GM23338 (cell line): ENCODE measurements at regions not wholly inside any gene's neighbourhood (a gene's known extent, or its start where the extent isn't known, plus 50 kb on each side); places are given as distances from the start of the nearest gene placed in this dataset.

Experiments
- ATAC-seq: fragments of 200-7000 bp; cut with Tn5 transposase; 3 replicates; pipeline ENCODE4 v1.9.1; 2020
- DNase-seq: peaks from one replicate; pipeline ENCODE4 v3.0.0-alpha.2; 2015; ENCODE audit warnings: low spot score
- H2AFZ ChIP-seq: fragments of 200-600 bp; sonication (generic); 2 replicates; pipeline ENCODE4 v1.8.0; 2016; ENCODE audit warnings: antibody characterized with exemption, mild to moderate bottlenecking, moderate library complexity
- H3F3A ChIP-seq: fragments of 200-600 bp; sonication (generic); replicated peaks from 2 replicates; pipeline ENCODE4 v1.8.0; 2017; ENCODE audit warnings: antibody characterized with exemption, mixed run types, low read depth
- H3K27ac ChIP-seq: fragments of 200-600 bp; sonication (generic); 2 replicates; pipeline ENCODE4 v1.6.1; 2016; ENCODE audit warnings: low read depth
- H3K27me3 ChIP-seq: fragments of 200-600 bp; sonication (generic); 2 replicates; pipeline ENCODE4 v1.8.0; 2016; ENCODE audit warnings: mild to moderate bottlenecking, mixed run types, moderate library complexity; ENCODE audit not compliant: insufficient read depth
- H3K36me3 ChIP-seq: fragments of 200-600 bp; sonication (generic); 2 replicates; pipeline ENCODE4 v1.8.0; 2016; ENCODE audit warnings: mild to moderate bottlenecking; ENCODE audit not compliant: insufficient read depth
- H3K4me1 ChIP-seq: fragments of 200-600 bp; sonication (generic); 2 replicates; pipeline ENCODE4 v1.8.0; 2016; ENCODE audit warnings: mild to moderate bottlenecking, moderate library complexity; ENCODE audit not compliant: insufficient read depth
- H3K4me2 ChIP-seq: fragments of 200-600 bp; sonication (generic); 2 replicates; pipeline ENCODE4 v1.7.1; 2017; ENCODE audit warnings: mixed run types
- H3K4me3 ChIP-seq: fragments of 200-600 bp; sonication (generic); 2 replicates; pipeline ENCODE4 v1.6.1; 2016; ENCODE audit warnings: mixed run types
- H3K79me2 ChIP-seq: fragments of 200-600 bp; sonication (generic); replicated peaks from 2 replicates; pipeline ENCODE4 v1.8.0; 2017; ENCODE audit warnings: mild to moderate bottlenecking; ENCODE audit not compliant: insufficient read depth
- H3K9me2 ChIP-seq: fragments of 200-600 bp; sonication (generic); 2 replicates; pipeline ENCODE4 v1.8.0; 2017; ENCODE audit not compliant: insufficient read depth
- H4K20me1 ChIP-seq: fragments of 200-600 bp; sonication (generic); replicated peaks from 2 replicates; pipeline ENCODE4 v1.8.0; 2017; ENCODE audit warnings: mild to moderate bottlenecking; ENCODE audit not compliant: insufficient read depth
- H3K27ac Mint-ChIP-seq: 2 replicates; pipeline ENCODE4 v1.8.0; 2020; ENCODE audit warnings: inconsistent platforms, mild to moderate bottlenecking, moderate library complexity, mixed read lengths
- H3K27me3 Mint-ChIP-seq: 3 replicates; pipeline ENCODE4 v1.8.0; 2022; ENCODE audit warnings: low read depth, mild to moderate bottlenecking, moderate library complexity, mixed read lengths, inconsistent platforms; ENCODE audit not compliant: insufficient read depth, poor library complexity
- H3K36me3 Mint-ChIP-seq: 3 replicates; pipeline ENCODE4 v1.8.0; 2021; ENCODE audit warnings: low read depth, mild to moderate bottlenecking, inconsistent platforms, moderate library complexity, mixed read lengths
- H3K4me1 Mint-ChIP-seq: 3 replicates; pipeline ENCODE4 v1.8.0; 2020; ENCODE audit warnings: mild to moderate bottlenecking, inconsistent platforms, mixed read lengths
- H3K4me3 Mint-ChIP-seq: 3 replicates; pipeline ENCODE4 v1.8.0; 2021; ENCODE audit warnings: moderate library complexity, mild to moderate bottlenecking, inconsistent platforms, mixed read lengths
- H3K9me3 Mint-ChIP-seq: 3 replicates; pipeline ENCODE4 v1.8.0; 2020; ENCODE audit warnings: moderate library complexity, mild to moderate bottlenecking, inconsistent platforms, mixed read lengths
- CREB1 ChIP-seq: fragments of 250-450 bp; sonication (Bioruptor Pico); IDR thresholded peaks from 2 replicates; pipeline ENCODE4 v1.5.0; 2020; ENCODE audit warnings: low read depth, mild to moderate bottlenecking, moderate library complexity
- CTCF ChIP-seq, 2 experiments: fragments of 200-600 bp in 1 of 2; sonication (generic) in 1 of 2; conservative IDR thresholded peaks; 2 replicates each; pipeline versions ENCODE4 v1.5.1 to v1.6.1; 2016 to 2017; ENCODE audit warnings: antibody characterized with exemption in 2 of 2, low read depth in 2 of 2, mild to moderate bottlenecking in 2 of 2, moderate library complexity in 1 of 2
- POLR2AphosphoS5 ChIP-seq: IDR thresholded peaks from 2 replicates; pipeline ENCODE4 v1.6.1; 2016; ENCODE audit warnings: antibody characterized with exemption, low read depth
- REST ChIP-seq: IDR thresholded peaks from one replicate; pipeline ENCODE4 v1.6.1; 2018; ENCODE audit warnings: antibody characterized with exemption; ENCODE audit not compliant: unreplicated experiment
- ZNF114 ChIP-seq: fragments of 250-450 bp; sonication (Bioruptor Pico); IDR thresholded peaks from 2 replicates; pipeline ENCODE4 v1.5.0; 2020; ENCODE audit warnings: mild to moderate bottlenecking, moderate library complexity
- ZNF331 ChIP-seq: fragments of 250-450 bp; sonication (Bioruptor Pico); IDR thresholded peaks from 2 replicates; pipeline ENCODE4 v1.5.0; 2020; ENCODE audit warnings: low read depth, mild to moderate bottlenecking, moderate library complexity
- TF ChIP-seq, protein P1 (sequence below): fragments of 250-450 bp; sonication (Bioruptor Pico); IDR thresholded peaks from 2 replicates; pipeline ENCODE4 v1.5.0; 2020; ENCODE audit warnings: mild to moderate bottlenecking, moderate library complexity

DNA sequence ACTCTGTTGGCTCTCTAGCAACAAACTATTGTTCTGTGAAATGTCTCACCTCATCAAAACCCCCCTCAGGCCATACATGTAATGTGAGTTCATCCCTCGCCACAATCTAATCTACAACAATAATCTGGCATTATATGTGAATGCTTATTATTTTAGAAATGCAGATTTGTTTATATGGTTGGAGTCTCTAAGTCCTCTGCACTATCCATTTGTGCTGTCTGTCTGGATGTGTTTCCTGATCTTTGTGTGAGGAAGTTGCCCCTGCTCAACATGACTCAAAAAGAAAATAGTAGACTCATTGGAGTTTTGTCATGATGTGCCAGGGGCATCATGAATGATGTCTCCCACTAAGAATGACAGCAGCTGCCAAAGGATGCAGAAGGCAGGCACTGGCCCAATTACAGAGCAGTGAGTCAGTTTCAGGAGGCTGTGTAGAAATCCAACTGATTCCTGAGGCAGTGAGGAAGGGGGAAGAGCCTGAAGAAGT, 161.6 kb upstream of the PDZRN3 start:
- Mint-ChIP-seq H3K4me3 (no peak overlapping the region), H3K36me3 (no peaks in the 10 kb centered on the region), H3K4me1 (peaks cover 9% of the 10 kb centered on the region; the same call in 2 of the 3 replicates), H3K27me3 (peaks cover 2% of the 10 kb centered on the region), H3K9me3 (no peaks in the 10 kb centered on the region), H3K27ac (no peak overlapping the region)
- DNase-seq, result no peak
- Histone ChIP-seq H3K4me3 (no peak overlapping the region), H3K36me3 (no peaks in the 10 kb centered on the region), H3K27ac (no peak overlapping the region), H3K79me2 (no peaks in the 10 kb centered on the region), H3K27me3 (no peaks in the 10 kb centered on the region), H3K9me2 (0 out of 2 replicates have a peak, but pooled peaks cover 5% of the 10 kb centered on the region), H3K4me2 (no peak overlapping the region), H4K20me1 (no peaks in the 10 kb centered on the region), H2AFZ (no peak overlapping the region), H3K4me1 (peaks cover 3% of the 10 kb centered on the region; the same call in 1 of the 2 replicates), H3F3A (no peaks in the 10 kb centered on the region)
- no peak for TF ChIP-seq POLR2AphosphoS5
- TF ChIP-seq CREB1 (CRISPR knock-in tag), result no peak
- TF ChIP-seq, protein P1, sequence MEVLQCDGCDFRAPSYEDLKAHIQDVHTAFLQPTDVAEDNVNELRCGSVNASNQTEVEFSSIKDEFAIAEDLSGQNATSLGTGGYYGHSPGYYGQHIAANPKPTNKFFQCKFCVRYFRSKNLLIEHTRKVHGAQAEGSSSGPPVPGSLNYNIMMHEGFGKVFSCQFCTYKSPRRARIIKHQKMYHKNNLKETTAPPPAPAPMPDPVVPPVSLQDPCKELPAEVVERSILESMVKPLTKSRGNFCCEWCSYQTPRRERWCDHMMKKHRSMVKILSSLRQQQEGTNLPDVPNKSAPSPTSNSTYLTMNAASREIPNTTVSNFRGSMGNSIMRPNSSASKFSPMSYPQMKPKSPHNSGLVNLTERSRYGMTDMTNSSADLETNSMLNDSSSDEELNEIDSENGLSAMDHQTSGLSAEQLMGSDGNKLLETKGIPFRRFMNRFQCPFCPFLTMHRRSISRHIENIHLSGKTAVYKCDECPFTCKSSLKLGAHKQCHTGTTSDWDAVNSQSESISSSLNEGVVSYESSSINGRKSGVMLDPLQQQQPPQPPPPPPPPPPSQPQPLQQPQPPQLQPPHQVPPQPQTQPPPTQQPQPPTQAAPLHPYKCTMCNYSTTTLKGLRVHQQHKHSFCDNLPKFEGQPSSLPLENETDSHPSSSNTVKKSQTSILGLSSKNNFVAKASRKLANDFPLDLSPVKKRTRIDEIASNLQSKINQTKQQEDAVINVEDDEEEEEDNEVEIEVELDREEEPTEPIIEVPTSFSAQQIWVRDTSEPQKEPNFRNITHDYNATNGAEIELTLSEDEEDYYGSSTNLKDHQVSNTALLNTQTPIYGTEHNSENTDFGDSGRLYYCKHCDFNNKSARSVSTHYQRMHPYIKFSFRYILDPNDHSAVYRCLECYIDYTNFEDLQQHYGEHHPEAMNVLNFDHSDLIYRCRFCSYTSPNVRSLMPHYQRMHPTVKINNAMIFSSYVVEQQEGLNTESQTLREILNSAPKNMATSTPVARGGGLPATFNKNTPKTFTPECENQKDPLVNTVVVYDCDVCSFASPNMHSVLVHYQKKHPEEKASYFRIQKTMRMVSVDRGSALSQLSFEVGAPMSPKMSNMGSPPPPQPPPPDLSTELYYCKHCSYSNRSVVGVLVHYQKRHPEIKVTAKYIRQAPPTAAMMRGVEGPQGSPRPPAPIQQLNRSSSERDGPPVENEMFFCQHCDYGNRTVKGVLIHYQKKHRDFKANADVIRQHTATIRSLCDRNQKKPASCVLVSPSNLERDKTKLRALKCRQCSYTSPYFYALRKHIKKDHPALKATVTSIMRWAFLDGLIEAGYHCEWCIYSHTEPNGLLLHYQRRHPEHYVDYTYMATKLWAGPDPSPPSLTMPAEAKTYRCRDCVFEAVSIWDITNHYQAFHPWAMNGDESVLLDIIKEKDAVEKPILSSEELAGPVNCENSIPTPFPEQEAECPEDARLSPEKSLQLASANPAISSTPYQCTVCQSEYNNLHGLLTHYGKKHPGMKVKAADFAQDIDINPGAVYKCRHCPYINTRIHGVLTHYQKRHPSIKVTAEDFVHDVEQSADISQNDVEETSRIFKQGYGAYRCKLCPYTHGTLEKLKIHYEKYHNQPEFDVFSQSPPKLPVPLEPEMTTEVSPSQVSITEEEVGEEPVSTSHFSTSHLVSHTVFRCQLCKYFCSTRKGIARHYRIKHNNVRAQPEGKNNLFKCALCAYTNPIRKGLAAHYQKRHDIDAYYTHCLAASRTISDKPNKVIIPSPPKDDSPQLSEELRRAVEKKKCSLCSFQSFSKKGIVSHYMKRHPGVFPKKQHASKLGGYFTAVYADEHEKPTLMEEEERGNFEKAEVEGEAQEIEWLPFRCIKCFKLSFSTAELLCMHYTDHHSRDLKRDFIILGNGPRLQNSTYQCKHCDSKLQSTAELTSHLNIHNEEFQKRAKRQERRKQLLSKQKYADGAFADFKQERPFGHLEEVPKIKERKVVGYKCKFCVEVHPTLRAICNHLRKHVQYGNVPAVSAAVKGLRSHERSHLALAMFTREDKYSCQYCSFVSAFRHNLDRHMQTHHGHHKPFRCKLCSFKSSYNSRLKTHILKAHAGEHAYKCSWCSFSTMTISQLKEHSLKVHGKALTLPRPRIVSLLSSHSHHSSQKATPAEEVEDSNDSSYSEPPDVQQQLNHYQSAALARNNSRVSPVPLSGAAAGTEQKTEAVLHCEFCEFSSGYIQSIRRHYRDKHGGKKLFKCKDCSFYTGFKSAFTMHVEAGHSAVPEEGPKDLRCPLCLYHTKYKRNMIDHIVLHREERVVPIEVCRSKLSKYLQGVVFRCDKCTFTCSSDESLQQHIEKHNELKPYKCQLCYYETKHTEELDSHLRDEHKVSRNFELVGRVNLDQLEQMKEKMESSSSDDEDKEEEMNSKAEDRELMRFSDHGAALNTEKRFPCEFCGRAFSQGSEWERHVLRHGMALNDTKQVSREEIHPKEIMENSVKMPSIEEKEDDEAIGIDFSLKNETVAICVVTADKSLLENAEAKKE (CRISPR knock-in tag), result no peak
- no peak for TF ChIP-seq CTCF (conservative IDR thresholded peaks at IDR 0.05; ENCODE audit: low read depth in 2 of 2)
- TF ChIP-seq ZNF114 (CRISPR knock-in tag), result no peak
- TF ChIP-seq ZNF331, result no peak
- TF ChIP-seq REST, result no peak
- no peak for ATAC-seq
